ENCODE measurements at regions not wholly inside any gene's neighbourhood (a gene's known extent, or its start where the extent isn't known, plus 50 kb on each side); places are given as distances from the start of the nearest gene placed in this dataset.
A peak's percentile ranks its signal among the peaks of the same experiment; 100 is the strongest.

GRCh38 chr12:115451780-115452736 is 768.1 kb upstream of the TBX3 start:
- peak in 1 of 2 experiments; percentile 46 for DNase-seq

GRCh38 chr12:115451151-115451779 is 767.3 kb upstream of the TBX3 start:
- no peak for DNase-seq

- DNase-seq = no peak
Observed at GRCh38 chr12:115450710-115451109, 766.7 kb upstream of the TBX3 start.

GRCh38 chr12:115450017-115450416 is 766.0 kb upstream of the TBX3 start:
- no peak for DNase-seq

GRCh38 chr12:115449526-115449925 is 765.6 kb upstream of the TBX3 start:
- no peak for DNase-seq

GRCh38 chr12:115444346-115444745 is 760.4 kb upstream of the TBX3 start:
- DNase-seq = no peak

GRCh38 chr12:115443351-115443938 is 759.5 kb upstream of the TBX3 start:
- DNase-seq = peak; percentile 26 to 45

- DNase-seq = no peak
Observed at GRCh38 chr12:115440438-115440837, 756.5 kb upstream of the TBX3 start.

GRCh38 chr12:115439008-115439601 is 755.1 kb upstream of the TBX3 start:
- DNase-seq = no peak

- DNase-seq = no peak
Observed at GRCh38 chr12:115438314-115438713, 754.3 kb upstream of the TBX3 start.

- DNase-seq = no peak
Observed at GRCh38 chr12:115437061-115437567, 753.1 kb upstream of the TBX3 start.

- DNase-seq = no peak
Observed at GRCh38 chr12:115433014-115433634, 749.1 kb upstream of the TBX3 start.

GRCh38 chr12:115430636-115431035 is 746.7 kb upstream of the TBX3 start:
- no peak for DNase-seq

GRCh38 chr12:115426732-115427131 is 742.8 kb upstream of the TBX3 start:
- no peak for DNase-seq

GRCh38 chr12:115424003-115424402 is 740.0 kb upstream of the TBX3 start:
- DNase-seq = no peak

GRCh38 chr12:115423546-115423987 is 739.6 kb upstream of the TBX3 start:
- no peak for DNase-seq

GRCh38 chr12:115422845-115423545 is 739.0 kb upstream of the TBX3 start:
- no peak for DNase-seq

- DNase-seq = no peak
Observed at GRCh38 chr12:115421796-115422709, 738.1 kb upstream of the TBX3 start.

GRCh38 chr12:115421350-115421749 is 737.4 kb upstream of the TBX3 start:
- DNase-seq = no peak

GRCh38 chr12:115419145-115419646 is 735.2 kb upstream of the TBX3 start:
- no peak for DNase-seq

GRCh38 chr12:115417610-115418009 is 733.6 kb upstream of the TBX3 start:
- DNase-seq = no peak
